GM12891 (cell line): ENCODE measurements at regions not wholly inside any gene's neighbourhood (a gene's known extent, or its start where the extent isn't known, plus 50 kb on each side); places are given as distances from the start of the nearest gene placed in this dataset.

Experiments
- PAX5 ChIP-seq: IDR thresholded peaks from 2 replicates; pipeline ENCODE4 v1.6.1; 2011; ENCODE audit warnings: low read length, moderate library complexity, mild to moderate bottlenecking; ENCODE audit not compliant: insufficient read depth, severe bottlenecking
- POLR2A ChIP-seq: IDR thresholded peaks from 2 replicates; pipeline ENCODE4 v1.6.1; 2011; ENCODE audit warnings: low read depth, low read length, control low read depth
- POLR2AphosphoS5 ChIP-seq: IDR thresholded peaks from 2 replicates; pipeline ENCODE4 v1.6.1; 2011; ENCODE audit warnings: low read depth, low read length, control low read depth
- POU2F2 ChIP-seq: IDR thresholded peaks from 2 replicates; pipeline ENCODE4 v1.6.1; 2011; ENCODE audit warnings: low read depth, mild to moderate bottlenecking, control low read depth, low read length, moderate library complexity
- SPI1 ChIP-seq: IDR thresholded peaks from 2 replicates; pipeline ENCODE4 v1.6.1; 2011; ENCODE audit warnings: low read depth, low read length, control low read depth
- TAF1 ChIP-seq: IDR thresholded peaks from 2 replicates; pipeline ENCODE4 v1.6.1; 2011; ENCODE audit warnings: low read depth, low read length, control low read depth

GRCh38 chr12:34372003-34372402 lies 349.7 kb downstream of the ALG10 start:
- TF ChIP-seq TAF1 (no peak), POLR2AphosphoS5 (no peak), POLR2A (no peak), PAX5 (no peak), SPI1 (no peak), POU2F2 (no peak)
